GM19351 (cell line): ENCODE measurements at regions not wholly inside any gene's neighbourhood (a gene's known extent, or its start where the extent isn't known, plus 50 kb on each side); places are given as distances from the start of the nearest gene placed in this dataset.
"Not testable (repeated sequence)": the region's sequence is repeated elsewhere in the genome, so short reads cannot be mapped to it uniquely, and the experiment has no call there.

ENCODE experiments used
- ATAC-seq: cut with Tn5 transposase; IDR thresholded peaks from one replicate; pipeline ENCODE4 v1.9.1; 2021; ENCODE audit warnings: mild to moderate bottlenecking, moderate library complexity; ENCODE audit not compliant: unreplicated experiment

DNA sequence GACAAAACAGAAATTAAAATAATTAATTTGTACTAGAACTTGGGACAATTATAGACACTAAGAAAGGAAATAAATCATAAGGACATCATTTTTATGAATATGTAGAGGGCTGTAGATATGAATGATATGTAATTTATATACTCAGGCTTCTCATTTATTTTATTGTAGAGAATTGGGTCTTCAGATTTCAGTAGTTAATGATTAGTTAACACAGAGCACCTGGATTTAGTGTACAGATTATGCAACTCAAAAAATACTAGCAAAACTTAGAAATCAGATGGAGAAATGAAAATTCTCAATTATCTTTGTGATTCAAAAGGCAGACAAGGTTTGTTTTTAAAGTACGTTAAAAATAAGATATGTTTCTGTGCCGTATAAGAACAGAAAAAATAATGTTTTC, 1311.7 kb upstream of the SLC39A10 start:
- ATAC-seq: no peak

DNA sequence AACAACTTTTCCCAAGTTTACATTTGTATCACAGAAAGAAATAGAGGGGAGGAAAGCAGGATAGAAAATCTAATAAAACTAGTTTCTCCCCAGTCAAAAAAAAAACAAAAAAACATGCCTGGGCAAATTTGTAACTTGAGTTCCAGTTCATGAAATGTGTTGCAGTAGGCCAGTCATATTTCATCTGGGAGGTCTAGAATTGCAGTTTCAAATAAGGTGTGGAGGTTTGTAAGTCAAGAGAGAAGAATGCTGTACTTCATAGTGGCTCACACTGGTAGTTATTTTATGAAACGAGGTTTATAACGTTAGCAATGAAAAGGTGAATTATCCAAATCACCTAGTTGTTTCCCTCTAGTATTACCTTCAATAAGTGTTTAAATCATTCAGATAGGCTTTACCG, 1313.9 kb upstream of the SLC39A10 start:
- ATAC-seq: no peak

DNA sequence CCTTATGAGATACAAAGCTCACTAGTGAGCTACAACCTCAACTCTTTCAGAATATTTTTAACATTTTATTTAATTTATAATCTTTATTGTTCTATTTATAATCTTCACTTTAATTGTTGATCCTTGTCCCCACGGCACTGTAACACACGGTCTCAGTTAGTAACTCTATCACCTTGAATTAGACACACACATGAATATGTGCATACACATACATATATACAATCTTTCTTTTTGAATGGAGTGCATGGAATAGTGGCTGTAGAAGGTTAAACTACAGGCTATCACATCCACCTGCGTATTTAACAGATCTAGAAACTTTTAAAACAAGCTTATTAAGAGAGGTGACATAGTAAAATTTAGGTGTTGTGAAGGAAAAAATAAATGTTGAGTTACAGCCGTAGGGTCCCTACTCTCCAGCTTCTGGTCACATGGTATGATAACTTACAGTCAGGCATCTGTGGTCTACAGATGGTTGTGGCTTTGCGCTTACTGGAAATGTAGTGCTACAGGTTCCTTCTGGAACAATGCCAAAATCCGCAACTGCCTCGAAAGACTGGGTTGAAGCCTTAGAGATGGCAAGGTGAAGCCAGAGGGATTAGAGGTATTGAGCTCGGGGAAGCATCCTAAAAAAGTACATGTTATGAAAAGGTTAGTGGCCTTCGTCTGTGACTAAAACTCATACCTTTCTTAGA, 1324.1 kb upstream of the SLC39A10 start:
- ATAC-seq: no peak

DNA sequence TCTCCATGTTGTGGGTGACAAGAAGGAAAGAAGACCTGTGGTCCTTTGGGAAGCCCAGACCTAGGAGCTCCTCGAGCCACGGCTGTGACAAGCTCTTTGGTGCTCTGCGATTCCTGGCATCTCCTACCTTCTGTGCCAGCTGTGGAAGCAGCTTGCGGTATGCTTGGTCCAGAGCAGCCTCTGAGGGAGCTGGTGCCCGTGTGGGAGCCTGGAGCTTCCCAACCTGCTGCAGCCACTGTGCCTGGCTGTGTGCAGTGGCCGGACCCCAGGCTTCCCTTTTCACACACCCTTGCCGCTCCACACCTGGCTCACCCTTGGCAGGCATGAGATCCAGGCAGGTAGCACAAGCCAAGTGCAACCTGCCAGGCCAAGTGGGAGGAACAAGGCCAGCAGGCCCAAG, 1328.6 kb upstream of the SLC39A10 start:
- no peak for ATAC-seq

DNA sequence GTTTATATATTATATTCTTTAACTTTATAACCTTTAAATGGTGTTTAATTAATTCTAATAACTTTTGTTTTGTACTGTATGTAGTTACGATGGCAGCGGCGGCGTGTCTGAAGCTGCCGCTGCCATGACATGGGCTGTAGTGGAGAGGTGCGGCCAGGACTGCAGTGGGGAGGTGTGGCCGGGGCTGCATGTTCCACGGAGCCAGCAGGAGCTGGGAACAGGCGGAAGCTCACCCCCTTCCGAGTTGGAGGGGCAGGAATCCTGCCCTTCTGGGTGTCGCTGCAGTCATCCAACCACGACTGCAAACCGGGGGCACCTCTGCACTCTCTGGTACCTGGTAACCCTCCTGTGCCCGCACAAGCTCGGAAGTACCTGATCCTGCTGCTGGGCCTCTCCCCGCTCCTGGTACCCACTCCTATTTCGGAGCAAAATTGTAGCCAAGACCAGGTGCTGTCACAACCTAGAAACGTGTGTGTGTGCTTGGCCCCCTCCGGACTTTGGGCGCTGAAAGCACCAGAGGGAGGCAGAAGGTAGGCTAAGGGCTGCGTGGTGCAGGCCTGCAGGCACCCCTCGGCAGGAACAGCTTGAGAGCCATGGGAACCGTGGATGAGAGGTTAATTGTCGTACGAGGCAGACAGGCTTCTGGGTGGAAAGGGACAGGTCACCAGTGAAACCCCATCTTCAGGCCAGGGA, 1329.7 kb upstream of the SLC39A10 start:
- ATAC-seq: no peak

DNA sequence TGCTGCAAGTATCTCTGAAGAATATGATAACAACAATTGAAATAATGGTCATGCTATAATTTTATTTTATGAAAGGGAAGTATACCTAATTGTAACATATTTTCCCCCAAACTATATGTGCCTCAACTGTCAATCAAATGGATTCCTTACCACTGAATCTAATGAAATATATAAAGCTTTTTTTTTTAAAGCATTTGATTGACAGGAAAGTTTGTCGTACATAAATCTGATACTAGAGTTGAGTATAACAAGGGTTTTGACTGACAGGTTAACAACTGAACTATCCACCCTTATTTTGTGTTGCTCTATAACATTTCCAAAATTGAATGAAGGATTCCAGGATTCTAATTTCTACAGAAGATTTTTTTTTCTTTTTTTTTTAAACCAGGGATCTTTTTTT, 1333.3 kb upstream of the SLC39A10 start:
- no peak for ATAC-seq

DNA sequence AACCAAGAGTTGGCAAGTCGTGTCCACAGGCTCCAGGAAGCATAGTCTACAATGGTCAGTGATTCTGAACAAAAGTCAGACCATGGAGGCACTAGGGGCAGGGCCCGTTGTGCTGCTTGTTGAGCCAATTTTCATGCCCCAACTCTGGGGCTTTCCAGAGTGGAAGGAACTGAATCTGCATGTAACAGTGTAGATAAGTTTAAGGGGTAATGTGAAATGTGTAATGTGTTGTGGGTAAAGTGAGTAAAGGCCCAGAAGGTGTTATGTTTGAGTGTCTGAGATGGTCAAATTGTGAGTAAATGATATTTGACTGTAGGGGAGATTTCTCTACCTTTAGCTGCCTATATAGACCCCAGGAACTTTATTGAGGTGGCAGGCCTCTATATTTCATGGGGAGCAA, 1336.5 kb upstream of the SLC39A10 start:
- ATAC-seq: no peak

DNA sequence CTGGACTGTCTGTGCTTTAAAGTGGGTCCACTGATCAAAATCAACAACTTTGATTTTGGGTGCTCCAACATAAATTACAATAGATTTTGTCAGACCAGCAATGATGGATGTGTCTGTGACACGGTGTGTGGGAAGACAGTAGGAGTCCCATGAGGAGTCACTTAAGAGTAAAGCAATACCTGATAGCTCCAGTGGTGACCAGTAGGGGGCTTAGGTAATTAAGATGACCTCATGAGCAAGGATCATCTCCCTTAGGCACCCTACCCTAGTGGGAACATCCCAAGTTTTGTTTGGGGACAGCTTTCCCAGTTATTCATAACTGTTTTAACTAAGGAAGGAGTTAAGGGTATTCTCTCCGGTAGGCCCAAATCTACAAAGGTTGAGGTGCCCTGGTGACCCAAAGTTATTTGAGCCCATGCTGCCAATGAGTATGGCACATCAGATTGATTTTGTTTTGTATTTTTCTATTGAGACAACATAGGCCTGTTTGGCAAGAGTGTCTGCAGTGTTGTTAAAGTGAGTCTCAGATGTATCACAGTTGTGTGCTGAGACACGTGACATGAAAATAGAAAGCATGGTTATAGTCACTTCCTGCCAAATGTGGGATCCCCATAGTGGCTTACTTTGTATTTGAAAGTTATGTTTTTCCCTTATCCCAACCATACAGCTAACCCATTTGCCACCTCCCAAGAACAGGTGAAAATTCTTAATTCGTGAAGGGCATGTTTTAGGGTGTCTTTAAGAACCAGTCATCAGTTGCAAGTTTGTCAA, 1337.6 kb upstream of the SLC39A10 start:
- ATAC-seq: peak; percentile 72

DNA sequence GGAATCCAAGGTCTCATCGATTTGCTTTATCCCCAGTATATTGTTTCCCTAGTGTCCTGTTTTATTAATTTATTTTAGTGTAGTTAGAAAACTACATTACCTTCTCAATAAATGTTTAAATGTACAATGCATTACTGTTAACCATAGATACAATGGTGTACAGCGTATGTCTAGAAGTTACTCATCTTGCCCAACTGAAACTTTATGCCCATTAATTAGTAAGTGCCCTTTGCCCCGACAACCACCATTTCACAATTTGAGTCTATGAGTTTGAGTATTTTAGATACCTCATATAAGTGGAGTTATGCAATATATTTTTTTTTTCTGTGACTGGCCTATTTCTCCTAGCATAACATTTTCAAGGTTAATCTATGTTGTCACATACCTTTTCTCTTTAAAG, 1343.0 kb upstream of the SLC39A10 start:
- ATAC-seq: no peak

DNA sequence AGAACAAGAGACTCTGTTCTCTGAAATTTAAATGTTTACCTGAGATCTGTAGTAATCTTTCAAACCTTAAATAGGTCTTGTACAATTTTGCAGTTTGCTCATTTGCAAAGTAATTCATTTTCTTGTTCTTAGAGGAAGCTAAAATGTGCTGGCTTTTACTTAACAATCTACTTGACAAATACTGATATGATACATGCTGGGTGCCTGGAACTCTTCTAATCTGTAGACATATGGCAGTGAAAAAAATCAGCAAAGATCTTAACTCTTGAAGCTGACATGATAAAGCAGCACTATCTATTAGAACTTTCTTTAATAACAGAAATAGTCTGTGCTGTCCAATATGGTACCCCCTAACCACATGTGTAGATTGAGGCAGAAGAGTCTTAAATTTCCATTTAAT, 1352.8 kb upstream of the SLC39A10 start:
- no peak for ATAC-seq

DNA sequence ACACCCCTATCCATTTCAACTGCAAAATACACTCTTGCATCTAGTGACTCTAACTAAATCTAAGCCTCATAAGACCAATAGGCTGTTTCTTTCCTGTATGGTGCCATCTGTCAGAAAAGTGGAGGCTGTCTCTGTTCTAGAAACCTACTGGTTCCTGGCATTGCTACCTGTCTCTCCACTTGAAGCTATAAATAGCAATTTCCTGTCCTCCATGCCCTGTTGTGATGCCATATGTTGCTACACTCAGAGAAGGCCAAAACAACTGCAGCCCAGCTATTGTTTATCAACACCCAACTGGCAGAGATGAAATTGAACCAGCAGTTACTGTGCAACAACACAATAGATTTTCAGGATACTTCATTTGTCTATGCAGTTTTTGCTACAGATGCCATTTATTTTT, 1355.1 kb upstream of the SLC39A10 start:
- no peak for ATAC-seq

DNA sequence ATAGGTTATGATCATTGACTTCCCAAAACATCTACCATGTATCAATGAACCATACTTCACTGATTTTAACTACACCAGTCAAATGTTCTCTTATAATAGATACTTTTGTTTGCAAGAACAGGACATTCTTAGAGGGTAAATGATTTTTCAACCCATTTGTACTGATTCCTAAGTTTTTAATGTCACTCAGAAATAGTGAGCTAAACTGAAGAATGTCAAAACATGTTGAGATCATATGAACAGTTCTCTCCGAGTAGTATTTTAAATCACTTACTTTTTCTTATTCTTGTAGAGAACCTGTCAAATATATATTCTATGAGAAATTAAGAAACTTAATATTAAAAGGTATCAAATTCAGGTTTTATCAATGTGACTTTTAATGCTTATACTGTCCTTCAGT, 1362.9 kb upstream of the SLC39A10 start:
- ATAC-seq: no peak

DNA sequence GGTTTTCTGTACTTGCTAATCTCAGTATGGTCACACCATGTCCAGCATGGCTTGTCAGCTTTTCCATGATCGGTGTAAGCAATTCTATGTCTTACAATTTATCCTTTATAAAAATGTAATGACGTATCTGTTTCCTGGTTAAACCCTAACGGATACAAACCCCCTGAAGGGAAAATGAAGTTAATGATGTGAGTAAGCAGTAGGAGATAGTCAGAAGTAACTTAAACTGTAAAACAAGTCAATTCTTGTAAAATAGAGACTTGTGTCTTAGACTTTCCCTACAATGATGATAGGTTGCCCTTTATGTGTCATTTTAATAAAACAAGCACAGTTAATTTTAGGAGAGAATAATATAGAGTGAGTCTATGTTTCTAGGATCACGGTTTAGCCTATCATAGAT, 1365.9 kb upstream of the SLC39A10 start:
- ATAC-seq: no peak

DNA sequence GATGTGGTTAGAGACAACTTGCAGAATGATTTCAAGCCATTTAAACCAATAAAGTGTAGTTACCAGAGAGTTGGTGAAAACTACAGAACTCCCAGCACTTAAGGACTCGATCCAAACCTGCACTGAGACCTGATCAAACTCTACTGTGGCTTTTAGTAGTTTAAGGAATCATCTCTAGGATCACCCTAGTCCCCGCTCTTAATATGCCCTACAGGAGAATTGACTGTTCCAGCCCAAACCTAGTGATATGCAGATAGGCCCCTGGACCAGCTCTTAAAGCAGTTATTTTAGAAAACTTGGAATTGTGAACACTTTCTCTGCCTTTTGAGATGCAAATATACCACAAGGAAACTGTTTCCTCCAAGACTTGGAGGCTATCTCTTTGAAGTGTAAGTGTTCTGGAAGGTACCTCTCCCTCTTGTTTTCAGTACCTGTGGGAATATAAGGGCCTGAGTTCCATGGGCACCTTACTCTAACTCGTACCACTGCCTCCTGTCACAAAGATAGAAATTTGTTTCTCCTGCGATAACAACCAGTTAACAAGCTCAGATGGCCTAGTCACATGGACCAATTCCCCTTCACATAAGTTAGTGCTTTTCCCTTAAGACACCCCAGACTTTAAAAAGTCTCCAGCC, 1367.2 kb upstream of the SLC39A10 start:
- no peak for ATAC-seq

DNA sequence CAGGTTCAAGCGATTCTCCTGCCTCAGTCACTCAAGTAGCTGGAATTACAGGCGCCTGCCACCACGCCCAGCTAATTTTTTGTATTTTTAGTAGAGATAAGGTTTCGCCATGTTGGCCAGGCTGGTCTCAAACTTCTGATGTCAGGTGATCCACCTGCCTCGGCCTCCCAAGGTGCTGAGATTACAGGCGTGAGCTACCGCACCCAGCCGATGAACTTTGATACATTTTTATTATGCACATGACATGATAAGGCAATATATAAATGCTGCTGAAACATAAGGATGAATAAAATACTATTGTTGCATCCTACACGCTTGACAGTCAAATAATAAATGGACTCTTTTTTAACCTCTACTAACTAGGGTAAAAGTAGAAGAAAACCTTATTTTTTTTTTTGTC, 1380.4 kb upstream of the SLC39A10 start:
- not testable (repeated sequence) for ATAC-seq

DNA sequence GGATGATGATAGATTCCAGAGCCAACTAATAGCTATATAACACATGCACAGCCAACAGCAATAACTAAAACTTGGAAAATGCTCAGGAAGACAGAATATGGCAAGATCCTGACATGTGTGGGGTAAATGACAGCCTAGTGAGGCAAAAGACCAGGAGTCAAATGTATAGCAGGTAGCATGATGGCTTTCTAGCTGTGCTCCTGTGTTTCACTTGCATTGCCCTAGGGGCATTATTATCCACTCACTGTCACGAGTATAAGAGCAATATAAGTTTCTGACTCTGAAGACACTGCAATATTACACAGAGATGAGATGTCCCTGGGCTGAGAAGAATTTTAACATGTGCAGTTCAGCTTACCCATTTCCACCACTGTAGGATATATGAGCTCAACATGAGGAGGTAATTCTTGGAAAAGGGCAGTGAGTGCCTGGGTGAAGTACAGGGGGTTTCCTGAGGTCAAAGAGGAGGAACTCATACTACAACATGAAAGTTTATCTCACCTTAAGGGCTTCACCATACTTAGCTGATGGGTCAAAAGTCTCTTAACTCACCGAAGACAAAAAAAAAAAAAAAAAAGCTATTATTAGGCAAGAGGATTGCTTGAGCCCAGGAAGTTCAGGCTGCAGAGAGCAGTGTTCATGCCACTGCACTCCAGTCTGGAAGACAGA, 1385.6 kb upstream of the SLC39A10 start:
- no peak for ATAC-seq

DNA sequence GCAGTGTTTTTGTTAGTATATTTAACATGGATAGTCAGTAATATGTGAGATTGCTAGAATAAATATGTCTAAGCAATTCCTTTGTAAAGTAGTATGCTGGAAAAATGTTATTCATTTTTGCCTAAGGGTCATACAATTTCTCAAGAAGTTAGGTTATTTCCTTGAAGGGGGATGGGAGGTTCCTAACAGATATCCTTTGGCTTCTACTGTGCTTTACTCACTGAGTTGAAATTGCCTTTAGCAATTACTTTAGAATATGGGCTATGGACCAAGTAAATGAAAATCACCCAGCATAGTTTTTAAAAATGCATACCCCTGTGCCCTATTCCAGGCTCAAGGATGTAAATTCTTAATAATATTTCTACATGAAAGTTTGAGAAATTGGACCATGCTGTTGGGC, 1386.4 kb upstream of the SLC39A10 start:
- ATAC-seq: no peak

DNA sequence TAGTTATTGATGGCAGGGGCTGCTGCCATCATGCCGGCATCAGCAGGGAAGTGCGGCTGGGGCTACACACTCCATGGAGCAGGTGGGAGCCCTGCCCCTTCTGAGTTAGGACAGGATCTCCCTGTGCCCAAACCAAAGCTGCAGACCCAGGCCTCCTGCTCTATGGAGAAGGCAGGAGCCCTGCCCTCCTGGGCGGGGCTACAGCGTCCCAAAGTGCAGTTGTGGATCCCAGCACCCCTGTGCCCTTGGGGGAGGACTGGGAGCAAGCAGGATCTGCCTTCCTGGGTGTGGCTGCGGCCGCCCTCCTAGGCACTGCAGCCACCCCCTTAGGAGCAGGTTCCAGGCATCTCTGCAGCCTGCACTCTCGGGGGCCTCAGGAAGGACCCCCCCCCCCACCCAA, 1392.4 kb upstream of the SLC39A10 start:
- no peak for ATAC-seq

DNA sequence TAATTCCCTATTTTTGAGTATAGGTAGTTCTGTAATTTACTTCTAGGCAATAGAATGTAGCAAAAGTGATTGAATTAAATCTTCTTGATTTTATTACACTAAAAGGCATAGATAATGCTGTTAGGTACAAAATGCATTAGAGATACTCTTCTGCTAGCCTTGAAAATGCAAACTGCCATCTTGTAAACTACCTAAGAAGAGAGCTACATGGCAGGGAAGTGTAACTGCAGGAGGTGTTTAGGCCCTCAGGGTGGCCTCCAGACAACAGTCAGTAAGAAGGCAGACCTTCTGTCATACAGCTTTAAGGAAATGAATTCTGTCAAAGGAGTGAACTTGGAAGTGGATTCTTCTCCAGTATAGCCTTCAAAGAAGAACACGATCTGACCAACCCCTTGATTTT, 1396.8 kb upstream of the SLC39A10 start:
- no peak for ATAC-seq

DNA sequence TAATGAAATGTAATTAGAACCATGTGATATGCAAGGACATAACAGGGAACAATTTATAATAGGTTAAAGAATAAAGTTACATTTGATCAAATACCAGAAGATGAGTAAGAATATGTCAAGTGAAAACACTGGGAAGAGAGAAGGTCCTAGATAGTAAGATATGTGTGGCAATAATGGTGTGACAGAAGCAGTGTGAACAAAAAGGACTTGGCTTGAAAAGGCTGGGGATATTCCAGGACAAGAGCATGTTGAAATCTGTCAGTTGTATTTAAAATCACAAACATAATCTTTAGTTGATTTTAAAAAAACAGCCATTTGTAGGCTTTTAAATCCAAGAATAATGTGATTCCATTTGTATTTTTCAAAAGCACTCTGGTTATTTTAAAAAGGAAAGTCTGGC, 1399.9 kb upstream of the SLC39A10 start:
- no peak for ATAC-seq
